Endodermal cell (in vitro differentiated cells): ENCODE measurements at regions not wholly inside any gene's neighbourhood (a gene's known extent, or its start where the extent isn't known, plus 50 kb on each side); places are given as distances from the start of the nearest gene placed in this dataset.

Experiments used
- DNase-seq: peaks from one replicate; pipeline ENCODE4 v3.0.0-alpha.2; 2017
- H3K27ac ChIP-seq: 2 replicates; pipeline ENCODE4 v1.5.1; 2013; ENCODE audit warnings: mild to moderate bottlenecking, low read depth, low read length, moderate library complexity
- H3K27me3 ChIP-seq: 2 replicates; pipeline ENCODE4 v1.6.1; 2013; ENCODE audit warnings: mild to moderate bottlenecking, low read length, moderate library complexity; ENCODE audit not compliant: insufficient read depth, control insufficient read depth, poor library complexity, severe bottlenecking
- H3K36me3 ChIP-seq: 2 replicates; pipeline ENCODE4 v1.7.0; 2013; ENCODE audit warnings: mild to moderate bottlenecking, low read length, moderate library complexity; ENCODE audit not compliant: control insufficient read depth, insufficient read depth
- H3K4me1 ChIP-seq: one replicate; pipeline ENCODE4 v1.7.0; 2013; ENCODE audit warnings: low read length; ENCODE audit not compliant: control insufficient read depth, insufficient read depth
- H3K4me3 ChIP-seq: 2 replicates; pipeline ENCODE4 v1.5.1; 2013; ENCODE audit warnings: mild to moderate bottlenecking, low read length, moderate library complexity
- H3K9ac ChIP-seq: 2 replicates; pipeline ENCODE4 v1.6.1; 2013; ENCODE audit warnings: mild to moderate bottlenecking, low read length, moderate library complexity; ENCODE audit not compliant: poor library complexity, severe bottlenecking; ENCODE audit errors: extremely low read depth
- H3K9me3 ChIP-seq: 2 replicates; pipeline ENCODE4 v1.6.1; 2013; ENCODE audit warnings: mild to moderate bottlenecking, low read length, moderate library complexity; ENCODE audit not compliant: control insufficient read depth
- H3K27ac Mint-ChIP-seq: 2 replicates; pipeline ENCODE4 v1.8.0; 2020; ENCODE audit warnings: mixed read lengths
- H3K27me3 Mint-ChIP-seq: 2 replicates; pipeline ENCODE4 v1.8.0; 2021; ENCODE audit warnings: mild to moderate bottlenecking, mixed read lengths; ENCODE audit not compliant: insufficient read depth
- H3K36me3 Mint-ChIP-seq: 2 replicates; pipeline ENCODE4 v1.8.0; 2020; ENCODE audit warnings: low read depth, mixed read lengths
- H3K4me1 Mint-ChIP-seq: 2 replicates; pipeline ENCODE4 v1.8.0; 2020; ENCODE audit warnings: mixed read lengths
- H3K4me3 Mint-ChIP-seq: 2 replicates; pipeline ENCODE4 v1.8.0; 2020; ENCODE audit warnings: mild to moderate bottlenecking, moderate library complexity, mixed read lengths
- H3K9me3 Mint-ChIP-seq: 2 replicates; pipeline ENCODE4 v1.8.0; 2020; ENCODE audit warnings: mild to moderate bottlenecking, mixed read lengths
- WGBS, 2 experiments: methylation state at CpG; one replicate each; pipeline versions ENCODE4 v1.1.5 to v1.1.7; 2013; ENCODE audit warnings: missing lambda C conversion rate in 2 of 2, mixed read lengths in 1 of 2; ENCODE audit not compliant: insufficient coverage in 1 of 2, insufficient read length in 1 of 2; 5-methylcytosine and 5-hydroxymethylcytosine counted together
- TF ChIP-seq, protein P1 (sequence below): fragments of 200-600 bp; sonication (generic); conservative IDR thresholded peaks from 2 replicates; pipeline ENCODE4 v1.5.0; 2021; ENCODE audit warnings: antibody characterized with exemption, mild to moderate bottlenecking

DNA sequence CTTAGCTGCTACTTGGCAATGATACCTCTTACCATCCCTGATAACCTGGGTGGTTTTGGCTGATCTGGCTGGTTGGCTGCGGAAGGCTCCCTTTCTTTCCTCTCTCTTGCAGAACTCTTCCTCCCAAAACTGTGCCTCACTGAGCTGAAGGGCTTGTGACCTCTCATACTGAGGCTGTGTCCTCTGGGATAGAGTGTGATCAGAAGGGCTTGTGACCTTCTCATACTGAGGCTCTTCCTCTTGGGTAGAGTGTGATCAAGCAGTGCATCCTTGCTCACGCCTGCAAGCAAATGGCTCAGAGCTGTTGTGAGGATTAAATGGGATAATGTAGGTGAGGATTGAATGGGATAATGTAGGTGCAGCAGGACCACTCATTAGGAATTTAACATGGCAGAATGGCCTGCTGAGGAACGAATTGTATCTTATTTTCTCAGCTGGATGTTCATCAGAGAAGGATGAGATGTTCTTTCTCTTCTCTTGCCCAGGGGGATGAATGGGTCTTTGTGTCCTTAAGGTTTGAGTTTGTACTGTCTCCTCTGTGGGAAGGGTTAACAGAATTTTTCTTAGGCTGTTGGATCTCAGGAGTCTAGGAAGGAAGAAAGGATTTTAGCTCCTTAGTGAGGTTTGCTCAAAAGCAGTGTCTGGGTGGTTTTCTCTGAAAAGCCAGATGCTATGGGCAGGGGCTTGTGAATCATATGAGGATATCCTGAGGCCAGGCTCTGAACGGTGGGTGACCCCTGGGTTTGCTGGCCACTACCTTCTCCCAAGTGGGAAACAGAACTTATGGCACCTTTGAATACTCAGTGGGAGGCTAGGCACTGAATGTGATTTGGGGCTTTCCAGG lies 130.0 kb upstream of the HS3ST2 start:
- Mint-ChIP-seq H3K27ac (no peak overlapping the region), H3K4me1 (peaks cover 2% of the 10 kb centered on the region), H3K27me3 (peaks cover 2% of the 10 kb centered on the region), H3K36me3 (no peaks in the 10 kb centered on the region), H3K9me3 (peaks cover 17% of the 10 kb centered on the region), H3K4me3 (no peak overlapping the region)
- no peak overlapping the region for H3K4me3 ChIP-seq
- TF ChIP-seq, protein P1, sequence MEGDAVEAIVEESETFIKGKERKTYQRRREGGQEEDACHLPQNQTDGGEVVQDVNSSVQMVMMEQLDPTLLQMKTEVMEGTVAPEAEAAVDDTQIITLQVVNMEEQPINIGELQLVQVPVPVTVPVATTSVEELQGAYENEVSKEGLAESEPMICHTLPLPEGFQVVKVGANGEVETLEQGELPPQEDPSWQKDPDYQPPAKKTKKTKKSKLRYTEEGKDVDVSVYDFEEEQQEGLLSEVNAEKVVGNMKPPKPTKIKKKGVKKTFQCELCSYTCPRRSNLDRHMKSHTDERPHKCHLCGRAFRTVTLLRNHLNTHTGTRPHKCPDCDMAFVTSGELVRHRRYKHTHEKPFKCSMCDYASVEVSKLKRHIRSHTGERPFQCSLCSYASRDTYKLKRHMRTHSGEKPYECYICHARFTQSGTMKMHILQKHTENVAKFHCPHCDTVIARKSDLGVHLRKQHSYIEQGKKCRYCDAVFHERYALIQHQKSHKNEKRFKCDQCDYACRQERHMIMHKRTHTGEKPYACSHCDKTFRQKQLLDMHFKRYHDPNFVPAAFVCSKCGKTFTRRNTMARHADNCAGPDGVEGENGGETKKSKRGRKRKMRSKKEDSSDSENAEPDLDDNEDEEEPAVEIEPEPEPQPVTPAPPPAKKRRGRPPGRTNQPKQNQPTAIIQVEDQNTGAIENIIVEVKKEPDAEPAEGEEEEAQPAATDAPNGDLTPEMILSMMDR = no peak
- no peaks in the 10 kb centered on the region for H3K36me3 ChIP-seq
- H3K27me3 ChIP-seq = no peaks in the 10 kb centered on the region
- no peak overlapping the region for H3K9ac ChIP-seq
- WGBS, 2 experiments = 84% methylated on average over 3 to 4 of the region's 4 CpGs
- peaks cover 13% of the 10 kb centered on the region for H3K9me3 ChIP-seq
- DNase-seq = no peak
- no peaks in the 10 kb centered on the region for H3K4me1 ChIP-seq
- no peak overlapping the region for H3K27ac ChIP-seq

DNA sequence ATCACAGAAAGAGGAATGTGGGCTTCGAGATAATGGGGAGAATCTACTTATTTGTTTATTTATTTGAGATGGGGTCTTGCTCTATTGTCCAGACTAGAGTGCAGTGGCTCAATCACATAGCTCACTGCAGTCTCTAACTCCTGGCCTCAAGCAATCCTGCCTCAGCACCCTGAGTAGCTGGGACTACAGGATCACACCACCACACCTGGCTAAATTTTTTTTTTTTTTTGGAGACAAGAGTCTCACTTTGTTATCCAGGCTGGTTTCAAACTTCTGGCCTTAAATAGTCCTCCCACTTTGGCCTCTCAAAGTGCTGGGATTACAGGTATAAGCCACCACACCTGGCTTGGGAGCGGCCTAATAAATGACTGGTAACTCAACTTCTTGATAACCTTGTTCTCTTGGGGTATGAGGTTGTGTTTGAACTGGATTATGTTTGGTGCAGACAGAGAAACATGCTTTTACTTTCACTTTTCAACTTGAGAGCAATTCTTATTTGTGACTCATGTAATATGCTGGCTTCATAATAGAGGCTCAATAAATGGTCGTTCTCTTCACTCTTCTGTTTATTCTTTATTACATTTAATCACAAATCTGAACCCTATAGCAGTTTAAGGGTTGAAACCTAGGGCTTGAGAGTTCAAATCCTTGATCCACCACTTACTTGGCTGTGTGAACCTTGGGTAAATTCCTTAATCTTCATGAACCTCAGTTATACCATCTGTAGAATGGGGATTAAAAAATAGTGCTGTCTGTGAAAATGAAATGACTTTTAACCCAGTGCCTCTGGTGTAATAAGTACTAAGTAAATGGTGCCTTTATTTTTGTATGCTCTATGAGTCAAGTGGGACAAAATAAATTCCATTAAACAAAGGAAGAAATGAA lies 129.1 kb upstream of the HS3ST2 start:
- 93 to 100% methylated on average over 3 of the region's 3 CpGs for WGBS, 2 experiments
- Mint-ChIP-seq H3K9me3 (peaks cover 17% of the 10 kb centered on the region), H3K36me3 (no peaks in the 10 kb centered on the region), H3K4me3 (no peak overlapping the region), H3K4me1 (peaks cover 2% of the 10 kb centered on the region), H3K27me3 (peaks cover 2% of the 10 kb centered on the region), H3K27ac (no peak overlapping the region)
- Histone ChIP-seq H3K36me3 (no peaks in the 10 kb centered on the region), H3K27ac (no peak overlapping the region), H3K9ac (no peak overlapping the region), H3K4me3 (no peak overlapping the region), H3K4me1 (no peaks in the 10 kb centered on the region), H3K9me3 (peaks cover 13% of the 10 kb centered on the region), H3K27me3 (no peaks in the 10 kb centered on the region)
- no peak for DNase-seq
- TF ChIP-seq, protein P1 = no peak

DNA sequence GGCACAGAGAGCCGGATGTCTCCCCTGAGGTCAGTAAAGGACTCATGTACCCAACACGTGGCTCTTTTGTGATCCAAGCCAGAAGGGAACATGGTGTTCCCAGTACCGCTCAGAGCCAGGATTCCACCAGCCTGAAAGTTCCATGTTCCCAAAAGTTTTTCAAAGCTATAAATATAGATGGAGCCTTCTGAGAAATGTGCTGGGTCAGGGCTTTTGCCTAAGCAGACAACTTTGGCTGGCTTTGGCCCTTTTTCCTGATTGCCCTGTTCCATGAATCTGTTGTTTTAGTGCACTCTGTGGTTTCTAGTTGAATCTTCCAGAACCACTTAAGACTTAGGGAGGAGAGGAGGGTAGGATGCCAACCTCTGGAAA lies 128.5 kb upstream of the HS3ST2 start:
- Mint-ChIP-seq H3K27me3 (peaks cover 2% of the 10 kb centered on the region), H3K36me3 (no peaks in the 10 kb centered on the region), H3K4me3 (no peak overlapping the region), H3K27ac (no peak overlapping the region), H3K9me3 (peaks cover 17% of the 10 kb centered on the region), H3K4me1 (peaks cover 2% of the 10 kb centered on the region)
- TF ChIP-seq, protein P1 = no peak
- Histone ChIP-seq H3K4me3 (no peak overlapping the region), H3K9ac (no peak overlapping the region), H3K9me3 (peaks cover 13% of the 10 kb centered on the region), H3K27ac (no peak overlapping the region), H3K36me3 (no peaks in the 10 kb centered on the region), H3K4me1 (no peaks in the 10 kb centered on the region), H3K27me3 (no peaks in the 10 kb centered on the region)
- WGBS, 2 experiments = 93 to 94% methylated on average over 3 of the region's 3 CpGs
- DNase-seq = no peak
